Stimulated activated CD8-positive, alpha-beta memory T cell treated with anti-CD3 and anti-CD28 coated beads, Interleukin-15, amount 100 ng/mL, for 24 hours (primary cell): ENCODE measurements at regions not wholly inside any gene's neighbourhood (a gene's known extent, or its start where the extent isn't known, plus 50 kb on each side); places are given as distances from the start of the nearest gene placed in this dataset.

ENCODE experiments used
- DNase-seq: peaks from one replicate; pipeline ENCODE4 v3.0.0-alpha.2; 2020; ENCODE audit warnings: low read depth

GRCh38 chr5:155068616-155069100, 55.1 kb downstream of the KIF4B start:
- DNase-seq = no peak

GRCh38 chr5:155069961-155070360, 56.4 kb downstream of the KIF4B start:
- no peak for DNase-seq

- no peak for DNase-seq
Measured at GRCh38 chr5:155070781-155071180, 57.2 kb downstream of the KIF4B start.

GRCh38 chr5:155076379-155076778, 62.8 kb downstream of the KIF4B start:
- DNase-seq = no peak

GRCh38 chr5:155079698-155080097, 66.1 kb downstream of the KIF4B start:
- DNase-seq = no peak

DNA sequence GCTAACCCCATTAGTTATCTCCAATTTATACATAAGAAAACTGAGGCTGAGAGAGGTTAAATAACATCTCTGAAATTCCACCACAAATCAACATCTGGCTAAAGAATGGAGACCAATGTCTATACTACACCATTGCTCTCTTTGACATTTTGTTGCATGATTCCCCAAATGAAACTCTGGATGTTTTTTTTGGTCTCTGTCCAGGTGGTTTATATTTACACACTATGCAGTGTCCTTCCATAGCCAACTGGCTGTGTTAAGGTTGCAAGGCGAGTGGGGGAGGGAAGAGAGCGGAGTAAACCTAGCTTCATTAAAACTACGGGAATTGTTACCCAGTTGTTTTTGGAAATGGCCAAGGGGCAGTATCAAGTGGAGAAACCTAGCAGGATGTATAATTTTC, 67.2 kb downstream of the KIF4B start:
- DNase-seq = no peak

GRCh38 chr5:155081618-155082017, 68.1 kb downstream of the KIF4B start:
- no peak for DNase-seq

GRCh38 chr5:155082401-155082800, 68.8 kb downstream of the KIF4B start:
- DNase-seq = no peak

DNA sequence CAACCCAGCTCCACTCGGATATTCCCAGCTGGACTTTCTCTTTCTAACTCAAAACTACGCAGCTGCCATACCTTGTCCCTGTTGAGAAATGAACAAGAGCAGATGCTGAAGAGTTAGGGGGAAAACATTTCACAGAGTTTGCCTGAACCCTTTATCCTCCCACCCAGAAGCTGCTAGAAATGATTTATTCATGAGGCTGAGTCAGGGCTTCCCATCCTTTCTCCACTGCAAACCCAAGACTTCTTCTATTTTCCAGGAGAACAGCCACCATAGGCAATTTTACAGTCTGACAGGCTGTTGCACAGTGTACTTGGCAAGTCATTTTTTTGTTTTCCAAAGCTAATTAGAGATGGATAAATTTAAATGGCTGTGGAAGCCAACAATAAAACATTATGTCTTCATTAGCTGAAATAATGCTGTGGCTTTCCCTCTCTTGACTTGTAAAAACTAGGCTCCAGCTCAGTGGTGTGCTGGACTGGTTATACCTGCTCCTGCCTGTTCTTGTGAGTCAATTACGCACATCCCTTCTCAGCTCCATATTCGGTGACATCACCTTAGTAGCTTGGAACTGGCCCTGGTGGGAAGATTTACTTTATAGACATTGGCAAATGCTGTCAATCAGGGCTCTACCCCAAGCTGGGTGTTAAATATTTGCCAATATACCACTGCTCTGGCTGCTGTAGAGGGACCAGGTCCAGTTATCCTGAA, 71.9 kb downstream of the KIF4B start:
- no peak for DNase-seq

DNA sequence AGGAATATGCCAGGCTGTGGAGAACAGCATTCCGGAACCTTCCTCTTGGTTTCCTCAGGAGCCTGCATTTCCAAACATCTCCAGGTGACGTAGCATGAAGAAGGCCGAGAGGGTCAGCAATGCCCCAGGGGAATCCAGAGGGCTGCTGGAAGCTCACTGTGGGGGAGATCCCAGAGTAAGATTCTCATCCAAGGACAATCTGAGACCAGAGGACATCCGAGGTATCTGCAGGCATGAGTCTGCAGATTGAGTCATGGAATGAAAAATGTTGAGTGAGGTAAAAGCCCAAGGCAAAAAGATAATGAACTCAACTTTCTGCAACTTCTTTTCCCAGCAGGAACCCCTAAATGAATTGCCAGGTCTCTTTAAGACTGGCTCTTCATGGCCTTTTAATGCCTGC, 73.5 kb downstream of the KIF4B start:
- no peak for DNase-seq

DNA sequence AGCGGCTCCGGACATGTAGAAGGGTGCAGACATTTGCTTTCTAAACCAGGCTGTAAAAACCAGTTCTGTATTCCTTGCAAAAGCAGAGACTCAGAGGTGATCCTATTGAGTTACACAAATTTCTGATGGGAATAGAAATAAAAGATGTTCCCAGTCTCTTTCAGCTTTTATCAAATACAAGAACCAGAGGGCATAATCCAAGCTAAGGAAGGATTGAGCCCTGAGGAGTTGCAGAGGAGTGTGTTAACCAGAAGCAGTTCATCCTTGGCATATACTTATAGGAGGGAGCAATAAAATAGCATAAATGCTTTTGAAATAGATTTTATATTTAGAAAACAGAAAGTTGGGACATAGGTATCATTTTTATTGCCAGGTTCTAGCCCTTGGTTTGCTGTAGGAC, 75.3 kb downstream of the KIF4B start:
- DNase-seq = no peak

DNA sequence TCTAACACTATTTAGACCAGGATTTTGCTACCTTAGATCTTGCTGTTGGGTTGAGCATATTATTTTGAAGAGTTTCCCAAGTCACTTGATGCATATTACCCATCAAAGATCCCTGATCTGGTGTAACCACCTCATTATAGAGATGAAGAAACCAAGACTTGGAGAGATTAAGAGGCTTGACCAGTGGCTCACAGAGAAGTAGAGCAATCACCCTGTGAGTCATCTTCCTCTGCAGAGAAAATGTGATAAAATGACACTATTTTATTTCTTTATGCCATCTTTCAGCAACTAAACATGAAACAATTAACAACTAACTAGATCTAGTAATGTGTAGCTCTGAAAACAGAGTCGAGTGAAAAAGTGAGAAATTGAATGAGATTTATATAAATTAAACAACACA, 76.1 kb downstream of the KIF4B start:
- no peak for DNase-seq

DNA sequence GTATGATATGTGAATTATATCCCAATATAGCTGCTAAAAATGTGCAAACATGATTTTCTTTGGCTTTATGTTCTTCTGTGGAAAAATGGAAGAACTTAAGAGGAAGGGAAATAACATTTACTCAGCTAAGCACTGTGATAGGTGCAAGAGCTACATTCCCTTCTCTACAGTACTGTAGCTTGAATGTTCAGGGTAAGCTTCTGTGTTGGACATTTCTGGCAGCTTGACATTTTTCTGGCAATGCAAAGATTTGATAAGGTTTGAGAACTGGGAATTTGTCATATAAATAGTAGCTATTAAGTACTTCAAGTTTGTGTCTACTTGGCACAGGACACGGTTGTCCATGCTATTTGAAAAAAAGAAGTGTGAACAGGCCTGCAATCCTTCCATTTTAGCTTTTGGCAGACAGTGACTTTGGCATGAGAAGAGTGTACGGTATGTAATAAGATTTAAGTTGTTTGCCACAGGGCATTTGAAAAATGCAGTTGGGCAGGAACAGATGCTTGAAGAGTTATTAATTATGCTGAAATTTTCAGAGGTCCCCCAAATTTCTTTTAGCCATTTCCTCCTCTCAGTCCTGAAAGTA, 77.6 kb downstream of the KIF4B start:
- DNase-seq = no peak

DNA sequence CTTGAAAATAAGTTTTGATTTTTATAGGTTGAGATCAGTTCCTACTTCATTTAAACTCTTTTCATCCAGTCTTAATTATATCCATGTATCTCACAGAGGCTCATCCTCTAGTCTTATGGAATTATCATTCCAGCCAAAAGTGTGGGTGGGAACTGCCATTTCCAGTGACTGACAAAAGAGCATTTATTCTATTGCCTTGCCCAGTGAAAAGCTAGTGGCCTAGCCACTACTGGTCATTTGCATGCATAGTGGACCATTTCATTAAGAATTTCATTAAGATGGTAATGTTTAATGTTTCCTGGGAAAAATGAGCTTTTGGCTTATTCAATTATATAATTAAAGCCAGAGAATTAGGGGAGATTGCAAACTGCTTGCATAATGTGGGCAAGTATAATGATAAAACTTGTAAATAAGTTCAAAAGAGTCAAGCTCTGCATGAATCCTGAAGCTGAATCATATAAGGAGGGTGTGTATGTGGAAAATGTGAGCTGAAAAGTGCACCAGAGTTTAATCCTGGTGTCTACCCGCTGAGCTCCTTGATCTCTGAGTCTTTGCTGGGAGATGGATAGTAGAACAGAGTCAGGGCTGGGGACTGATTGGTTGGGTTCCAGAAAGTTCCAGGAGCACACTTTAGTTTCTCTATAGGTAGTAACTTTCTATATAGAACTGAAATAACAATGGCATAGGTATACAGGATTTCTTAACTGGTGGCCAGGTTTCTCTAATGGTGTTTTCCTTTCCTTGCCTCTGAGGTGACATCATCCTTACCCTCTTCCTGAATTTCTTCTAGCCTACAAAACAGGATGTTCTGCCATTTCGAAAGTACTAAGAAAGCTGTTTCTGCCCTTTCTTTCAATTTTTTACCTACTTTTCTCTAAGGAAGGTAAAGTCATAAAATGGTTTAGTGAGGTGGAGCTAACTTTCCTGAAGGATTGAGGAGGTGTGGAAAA, 78.5 kb downstream of the KIF4B start:
- DNase-seq = no peak

DNA sequence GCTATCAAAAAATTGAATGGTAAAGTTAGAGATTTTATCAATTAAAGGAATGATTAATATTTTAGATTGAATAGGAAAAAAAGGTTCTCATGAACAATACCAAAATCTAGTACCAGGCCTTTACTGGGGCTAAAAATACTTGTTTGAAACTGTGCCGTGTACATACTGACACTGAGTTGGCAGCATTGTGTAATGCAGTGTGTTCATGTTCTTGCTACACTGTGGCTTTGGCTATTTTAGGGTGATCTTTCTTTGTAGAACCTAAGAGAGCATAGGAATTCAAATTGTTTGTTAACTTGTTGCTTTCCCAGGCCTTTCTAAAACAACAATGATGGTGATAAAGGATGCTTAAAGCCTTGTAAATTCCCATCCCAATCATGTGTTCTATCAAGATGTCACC, 80.9 kb downstream of the KIF4B start:
- DNase-seq = no peak

- DNase-seq = no peak
Measured at GRCh38 chr5:155097995-155098394, 84.4 kb downstream of the KIF4B start.

DNA sequence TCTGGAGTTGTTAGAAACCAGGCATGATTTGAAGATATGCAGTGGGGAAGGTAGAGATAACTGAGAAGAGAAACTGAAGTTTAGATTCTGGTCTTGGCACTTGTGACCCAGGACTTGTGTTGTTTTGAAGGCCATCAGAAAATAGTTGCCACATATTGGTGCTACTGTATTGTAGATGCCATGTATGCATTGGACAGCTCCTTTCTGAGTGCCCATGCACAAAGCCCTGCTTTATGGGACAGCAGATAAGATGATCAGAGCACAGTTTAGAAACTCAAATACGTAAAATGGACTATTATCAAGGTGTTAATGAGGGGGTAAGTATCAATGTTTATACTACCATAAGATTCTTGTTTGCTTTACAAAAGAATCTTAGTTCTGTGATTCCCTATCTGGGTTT, 84.9 kb downstream of the KIF4B start:
- no peak for DNase-seq

DNA sequence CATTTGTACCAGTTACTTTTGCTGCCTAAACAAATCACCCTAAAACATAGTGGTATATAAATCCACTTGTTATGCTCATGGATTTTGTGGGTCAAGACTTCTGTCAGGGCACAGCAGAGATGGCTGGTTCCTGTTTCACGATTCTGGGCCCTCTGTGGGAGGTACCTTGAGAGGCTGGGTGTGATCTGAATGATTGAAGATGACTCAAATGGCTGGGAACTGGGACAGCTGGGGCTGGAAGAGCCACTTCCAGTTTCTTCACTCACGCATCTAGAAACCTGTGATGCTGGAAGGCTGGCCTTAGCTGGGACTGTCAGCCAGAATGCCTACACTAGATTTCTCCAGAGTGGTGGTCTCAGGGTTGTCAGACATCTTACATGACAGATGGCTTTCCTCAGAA, 88.1 kb downstream of the KIF4B start:
- no peak for DNase-seq

GRCh38 chr5:155103146-155103545, 89.6 kb downstream of the KIF4B start:
- DNase-seq = no peak

DNA sequence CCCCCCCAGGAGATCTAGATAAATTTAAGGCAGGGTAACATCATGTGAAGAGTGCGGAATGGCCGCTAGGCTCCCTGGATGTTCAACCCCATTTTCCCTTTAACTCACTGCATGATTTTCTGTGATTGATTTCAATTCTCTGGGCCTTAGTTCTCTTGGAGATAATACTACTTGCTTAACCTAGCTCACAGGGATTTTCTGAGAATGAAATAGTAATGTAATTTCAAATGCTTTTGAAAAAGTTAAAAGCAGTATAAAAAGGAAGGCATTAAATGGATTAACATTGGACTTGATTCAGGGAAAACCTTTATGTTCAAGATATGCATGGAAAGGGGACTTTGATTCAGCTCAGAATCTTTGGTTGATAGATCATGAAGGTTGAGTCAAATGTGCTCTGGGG, 90.9 kb downstream of the KIF4B start:
- no peak for DNase-seq

DNA sequence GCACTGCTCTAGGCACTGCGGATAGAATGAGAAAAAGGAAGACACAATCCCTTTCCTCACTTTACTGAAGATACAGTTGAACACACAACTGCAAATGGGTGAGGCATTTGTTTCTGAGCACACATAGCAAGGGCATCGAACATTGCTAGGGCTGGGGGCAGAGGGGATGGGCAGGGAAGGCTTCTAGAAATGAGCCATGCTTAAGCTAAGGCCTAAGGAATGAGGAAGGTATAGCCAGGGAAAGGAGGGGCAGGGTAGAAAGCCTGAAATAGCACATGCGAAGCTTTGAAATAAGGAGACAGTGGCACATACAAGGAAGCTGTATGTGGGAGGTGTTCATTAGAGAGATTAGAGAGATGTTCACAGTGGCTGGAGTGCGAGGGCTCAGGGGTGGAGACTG, 92.7 kb downstream of the KIF4B start:
- DNase-seq = no peak

DNA sequence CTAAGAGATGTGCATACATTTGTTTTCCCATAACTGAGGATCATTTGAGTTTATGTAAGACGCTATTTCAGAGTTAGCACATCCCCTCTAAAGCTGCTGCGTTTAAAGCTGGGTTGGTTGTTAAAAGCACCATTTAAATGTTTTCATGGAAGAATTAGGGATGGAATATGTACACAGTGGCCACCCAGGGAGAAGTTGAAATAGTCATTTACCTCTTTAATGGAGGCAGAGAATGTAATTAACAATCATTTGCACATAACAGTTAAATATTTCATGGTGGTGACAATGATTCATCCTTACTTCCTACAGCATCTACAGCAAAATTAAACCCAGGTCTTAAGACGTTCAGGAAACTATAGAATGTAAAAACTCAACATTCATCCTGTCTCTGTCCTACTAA, 100.3 kb downstream of the KIF4B start:
- DNase-seq = no peak

DNA sequence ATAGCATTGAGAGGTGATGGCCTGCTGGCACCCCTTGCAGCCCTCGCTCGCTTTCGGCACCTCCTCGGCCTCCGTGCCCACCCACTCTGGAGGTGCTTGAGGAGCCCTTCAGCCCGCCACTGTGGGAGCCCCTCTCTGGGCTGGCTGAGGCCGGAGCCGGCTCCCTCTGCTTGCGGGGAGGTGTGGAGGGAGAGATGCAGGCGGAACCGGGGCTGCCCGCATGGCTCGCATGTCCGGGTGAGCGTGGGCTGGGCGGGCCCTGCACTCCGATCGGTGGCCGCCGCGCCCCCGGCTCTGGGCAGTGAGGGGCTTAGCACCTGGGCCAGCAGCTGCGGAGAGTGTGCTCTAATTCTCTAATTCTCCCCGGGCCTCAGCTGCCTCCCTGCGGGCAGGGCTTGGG, 101.1 kb downstream of the KIF4B start:
- DNase-seq = no peak
